Keratinocyte (primary cell): ENCODE measurements at regions not wholly inside any gene's neighbourhood (a gene's known extent, or its start where the extent isn't known, plus 50 kb on each side); places are given as distances from the start of the nearest gene placed in this dataset.

Experiments used
- CTCF ChIP-seq, 3 experiments: IDR thresholded peaks in 1 of 3; conservative IDR thresholded peaks in 1 of 3; optimal IDR thresholded peaks in 1 of 3; 2 replicates in 2 of 3; 3 replicates in 1 of 3; pipeline versions ENCODE3 to v1.5.1; 2011; ENCODE audit warnings: low read length in 3 of 3, mild to moderate bottlenecking in 3 of 3, moderate library complexity in 2 of 3, control low read depth in 1 of 3, inconsistent platforms in 1 of 3; ENCODE audit not compliant: insufficient read depth in 2 of 3; ENCODE audit errors: extremely low read depth in 1 of 3
- EZH2 ChIP-seq: IDR thresholded peaks from one replicate; pipeline ENCODE4 v1.6.1; 2012; ENCODE audit warnings: inconsistent platforms, mild to moderate bottlenecking, low read length, moderate library complexity

GRCh38 chr5:124867137-124867704 is 120.8 kb upstream of the ZNF608 start:
- TF ChIP-seq CTCF (optimal IDR thresholded peaks at IDR 0.05 in 1 of 3, IDR thresholded peaks at IDR 0.05 in 1 of 3, conservative IDR thresholded peaks at IDR 0.05 in 1 of 3; ENCODE audit: extremely low read depth in 1 of 3, insufficient read depth in 2 of 3, low read length in 3 of 3) (no peak), EZH2 (no peak)
